ENCODE measurements at regions not wholly inside any gene's neighbourhood (a gene's known extent, or its start where the extent isn't known, plus 50 kb on each side); places are given as distances from the start of the nearest gene placed in this dataset.
"Not testable (repeated sequence)": the region's sequence is repeated elsewhere in the genome, so short reads cannot be mapped to it uniquely, and the experiment has no call there.

GRCh38 chr7:156576216-156577058 lies 64.1 kb upstream of the RNF32 start:
- Histone ChIP-seq H3K27me3 (ENCODE audit: insufficient read depth, poor library complexity, severe bottlenecking) (peaks cover 4% of the 10 kb centered on the region), H3K27ac (replicated peaks) (no peak overlapping the region), H3K4me3 (replicated peaks; ENCODE audit: insufficient read depth, low read length) (no peak overlapping the region)
- TF ChIP-seq REST (IDR thresholded peaks at IDR 0.05; ENCODE audit: insufficient replicate concordance, low read depth) (no peak), POLR2AphosphoS5 (IDR thresholded peaks at IDR 0.05; ENCODE audit: low read depth) (no peak), GABPA (IDR thresholded peaks at IDR 0.05; ENCODE audit: low read depth) (no peak), CTCF (IDR thresholded peaks at IDR 0.05; ENCODE audit: insufficient read depth, low read length) (no peak)
- no peak for DNase-seq (ENCODE audit: low read depth in 1 of 2, low spot score in 1 of 2)

GRCh38 chr7:156568258-156568657 lies 72.3 kb upstream of the RNF32 start:
- H3K4me3 ChIP-seq (replicated peaks; ENCODE audit: insufficient read depth, low read length), result no peak overlapping the region
- no peaks in the 10 kb centered on the region for H3K27me3 ChIP-seq (ENCODE audit: insufficient read depth, poor library complexity, severe bottlenecking)
- no peak overlapping the region for H3K27ac ChIP-seq (replicated peaks)
- TF ChIP-seq GABPA (IDR thresholded peaks at IDR 0.05; ENCODE audit: low read depth) (no peak), SPI1 (IDR thresholded peaks at IDR 0.05; ENCODE audit: borderline replicate concordance, low read depth) (no peak), POLR2AphosphoS5 (IDR thresholded peaks at IDR 0.05; ENCODE audit: low read depth) (no peak), REST (IDR thresholded peaks at IDR 0.05; ENCODE audit: insufficient replicate concordance, low read depth) (no peak)
- DNase-seq (ENCODE audit: low read depth in 1 of 2, low spot score in 1 of 2), result no peak

- no peak for TF ChIP-seq POLR2AphosphoS5 (IDR thresholded peaks at IDR 0.05; ENCODE audit: low read depth)
- TF ChIP-seq CTCF (IDR thresholded peaks at IDR 0.05; ENCODE audit: insufficient read depth, low read length), result no peak
- TF ChIP-seq REST (IDR thresholded peaks at IDR 0.05; ENCODE audit: insufficient replicate concordance, low read depth), result no peak
- DNase-seq (ENCODE audit: low read depth in 1 of 2, low spot score in 1 of 2), result no peak
- peaks cover under 1% of the 10 kb centered on the region for H3K27me3 ChIP-seq (ENCODE audit: insufficient read depth, poor library complexity, severe bottlenecking)
These were observed 73.6 kb upstream of the RNF32 start for GRCh38 chr7:156566812-156567549.

GRCh38 chr7:156565002-156565401 lies 75.6 kb upstream of the RNF32 start:
- DNase-seq (ENCODE audit: low read depth in 1 of 2, low spot score in 1 of 2); H3K27ac ChIP-seq (replicated peaks); H3K4me3 ChIP-seq (replicated peaks; ENCODE audit: insufficient read depth, low read length); H3K27me3 ChIP-seq (ENCODE audit: insufficient read depth, poor library complexity, severe bottlenecking): not testable (repeated sequence)

More at GRCh38 chr7:156566812-156567549, 73.6 kb upstream of the RNF32 start:
- H3K27ac ChIP-seq (replicated peaks), result no peak overlapping the region
- no peak overlapping the region for H3K4me3 ChIP-seq (replicated peaks; ENCODE audit: insufficient read depth, low read length)
